Mucosa of rectum (tissue), 2 donors: ENCODE measurements at regions not wholly inside any gene's neighbourhood (a gene's known extent, or its start where the extent isn't known, plus 50 kb on each side); places are given as distances from the start of the nearest gene placed in this dataset.

Source experiments
- H3K27ac ChIP-seq, 2 donors: one replicate each; pipeline ENCODE4 v1.7.0; 2013; ENCODE audit warnings: inconsistent platforms in 2 of 2, low read depth in 2 of 2, low read length in 2 of 2
- H3K27me3 ChIP-seq, 2 donors: one replicate each; pipeline ENCODE4 v1.7.0; 2013; ENCODE audit warnings: low read length in 2 of 2; ENCODE audit not compliant: control insufficient read depth in 2 of 2, insufficient read depth in 2 of 2
- H3K36me3 ChIP-seq, 2 donors: one replicate each; pipeline ENCODE4 v1.7.0; 2013; ENCODE audit warnings: low read length in 2 of 2; ENCODE audit not compliant: control insufficient read depth in 2 of 2, insufficient read depth in 2 of 2
- H3K4me1 ChIP-seq, 2 donors: one replicate each; pipeline ENCODE4 v1.7.0; 2013; ENCODE audit warnings: low read length in 2 of 2, mild to moderate bottlenecking in 1 of 2; ENCODE audit not compliant: control insufficient read depth in 2 of 2, insufficient read depth in 2 of 2
- H3K4me3 ChIP-seq, 2 donors: one replicate each; pipeline ENCODE4 v1.7.0; 2013; ENCODE audit warnings: low read length in 2 of 2
- H3K9ac ChIP-seq, 2 donors: one replicate each; pipeline ENCODE4 v1.7.0; 2013; ENCODE audit warnings: low read length in 2 of 2, low read depth in 1 of 2, mild to moderate bottlenecking in 1 of 2
- H3K9me3 ChIP-seq, 2 donors: one replicate each; pipeline ENCODE4 v1.7.0; 2013; ENCODE audit warnings: low read length in 2 of 2; ENCODE audit not compliant: control insufficient read depth in 2 of 2
- donor health status: healthy.
- donor health status: Normal muscosa, but diverticular disease.

GRCh38 chr2:147487286-147487977 lies 357.4 kb upstream of the ACVR2A start:
- Histone ChIP-seq H3K27me3 (no peaks in the 10 kb centered on the region), H3K9ac (no peak overlapping the region), H3K4me3 (no peak overlapping the region), H3K4me1 (no peaks in the 10 kb centered on the region), H3K36me3 (no peaks in the 10 kb centered on the region), H3K9me3 (no peaks in the 10 kb centered on the region), H3K27ac (no peak overlapping the region)

- H3K9ac ChIP-seq: no peak overlapping the region
- no peaks in the 10 kb centered on the region for H3K9me3 ChIP-seq
- H3K27ac ChIP-seq: no peak overlapping the region
- H3K27me3 ChIP-seq: no peaks in the 10 kb centered on the region
- H3K36me3 ChIP-seq: no peaks in the 10 kb centered on the region
- no peaks in the 10 kb centered on the region for H3K4me1 ChIP-seq
- H3K4me3 ChIP-seq: no peak overlapping the region
Observed at GRCh38 chr2:147485210-147485851, 359.5 kb upstream of the ACVR2A start.

- Histone ChIP-seq H3K4me1 (no peaks in the 10 kb centered on the region), H3K27ac (no peak overlapping the region), H3K27me3 (no peaks in the 10 kb centered on the region), H3K9ac (no peak overlapping the region), H3K9me3 (no peaks in the 10 kb centered on the region), H3K4me3 (no peak overlapping the region), H3K36me3 (no peaks in the 10 kb centered on the region)
Observed at GRCh38 chr2:147483911-147484310, 360.9 kb upstream of the ACVR2A start.

- Histone ChIP-seq H3K4me1 (no peaks in the 10 kb centered on the region), H3K9ac (no peak overlapping the region), H3K36me3 (no peaks in the 10 kb centered on the region), H3K27me3 (no peaks in the 10 kb centered on the region), H3K27ac (no peak overlapping the region), H3K9me3 (no peaks in the 10 kb centered on the region), H3K4me3 (no peak overlapping the region)
Observed at GRCh38 chr2:147482916-147483669, 361.7 kb upstream of the ACVR2A start.

GRCh38 chr2:147482111-147482895 lies 362.5 kb upstream of the ACVR2A start:
- Histone ChIP-seq H3K27ac (no peak overlapping the region), H3K9ac (no peak overlapping the region), H3K36me3 (no peaks in the 10 kb centered on the region), H3K4me1 (no peaks in the 10 kb centered on the region), H3K4me3 (no peak overlapping the region), H3K27me3 (no peaks in the 10 kb centered on the region), H3K9me3 (no peaks in the 10 kb centered on the region)

GRCh38 chr2:147479358-147479757 lies 365.5 kb upstream of the ACVR2A start:
- no peaks in the 10 kb centered on the region for H3K27me3 ChIP-seq
- H3K9ac ChIP-seq: no peak overlapping the region
- no peaks in the 10 kb centered on the region for H3K36me3 ChIP-seq
- H3K4me3 ChIP-seq: no peak overlapping the region
- no peak overlapping the region for H3K27ac ChIP-seq
- H3K9me3 ChIP-seq: no peaks in the 10 kb centered on the region
- H3K4me1 ChIP-seq: no peaks in the 10 kb centered on the region

- Histone ChIP-seq H3K27me3 (no peaks in the 10 kb centered on the region), H3K9ac (no peak overlapping the region), H3K4me1 (no peaks in the 10 kb centered on the region), H3K27ac (no peak overlapping the region), H3K9me3 (no peaks in the 10 kb centered on the region), H3K36me3 (no peaks in the 10 kb centered on the region), H3K4me3 (no peak overlapping the region)
Observed at GRCh38 chr2:147473075-147473474, 371.8 kb upstream of the ACVR2A start.

- no peak overlapping the region for H3K27ac ChIP-seq
- H3K4me1 ChIP-seq: no peaks in the 10 kb centered on the region
- no peak overlapping the region for H3K9ac ChIP-seq
- no peaks in the 10 kb centered on the region for H3K27me3 ChIP-seq
- H3K36me3 ChIP-seq: no peaks in the 10 kb centered on the region
- H3K9me3 ChIP-seq: no peaks in the 10 kb centered on the region
- no peak overlapping the region for H3K4me3 ChIP-seq
Observed at GRCh38 chr2:147471126-147471525, 373.7 kb upstream of the ACVR2A start.

- H3K27me3 ChIP-seq: no peaks in the 10 kb centered on the region
- H3K9ac ChIP-seq: no peak overlapping the region
- H3K9me3 ChIP-seq: no peaks in the 10 kb centered on the region
- no peak overlapping the region for H3K4me3 ChIP-seq
- no peaks in the 10 kb centered on the region for H3K4me1 ChIP-seq
- no peak overlapping the region for H3K27ac ChIP-seq
- H3K36me3 ChIP-seq: no peaks in the 10 kb centered on the region
Observed at GRCh38 chr2:147469471-147469870, 375.4 kb upstream of the ACVR2A start.

- Histone ChIP-seq H3K4me3 (no peak overlapping the region), H3K27me3 (no peaks in the 10 kb centered on the region), H3K9ac (no peak overlapping the region), H3K9me3 (no peaks in the 10 kb centered on the region), H3K4me1 (peaks cover 0 to 2% of the 10 kb centered on the region in 2 donors), H3K27ac (no peak overlapping the region), H3K36me3 (no peaks in the 10 kb centered on the region)
Observed at GRCh38 chr2:147468963-147469362, 375.9 kb upstream of the ACVR2A start.
